Activated T-helper 1 cell treated with anti-CD3 and anti-CD28 coated beads, Interleukin-12 subunit alpha, Interleukin-12 subunit beta, Interleukin-2, Interleukin-4 antibody, amounts not matched to agents 30 ng/mL and 10 ng/mL and 1 ng/mL, durations not matched to agents 14 hours and 24 hours and 36 hours (primary cell): ENCODE measurements at regions not wholly inside any gene's neighbourhood (a gene's known extent, or its start where the extent isn't known, plus 50 kb on each side); places are given as distances from the start of the nearest gene placed in this dataset.

ENCODE experiments used
- DNase-seq: peaks from one replicate; pipeline ENCODE4 v3.0.0; 2021; ENCODE audit warnings: low spot score
- H3K27ac Mint-ChIP-seq: one replicate; pipeline ENCODE4 v1.8.0; 2021; ENCODE audit warnings: mild to moderate bottlenecking, mixed read lengths
- H3K27me3 Mint-ChIP-seq: one replicate; pipeline ENCODE4 v1.8.0; 2022; ENCODE audit warnings: mild to moderate bottlenecking, moderate library complexity, mixed read lengths; ENCODE audit not compliant: insufficient read depth
- H3K36me3 Mint-ChIP-seq: one replicate; pipeline ENCODE4 v1.8.0; 2021; ENCODE audit warnings: low read depth, mixed read lengths
- H3K4me1 Mint-ChIP-seq: one replicate; pipeline ENCODE4 v1.8.0; 2021; ENCODE audit warnings: low read depth, mixed read lengths
- H3K4me3 Mint-ChIP-seq: one replicate; pipeline ENCODE4 v1.8.0; 2021; ENCODE audit warnings: mild to moderate bottlenecking, moderate library complexity, mixed read lengths
- H3K9me3 Mint-ChIP-seq: one replicate; pipeline ENCODE4 v1.8.0; 2021; ENCODE audit warnings: mixed read lengths
- intact Hi-C: fragments of 100-400 bp; cut with micrococcal nuclease; formaldehyde crosslinking; loops from one replicate; pipeline ENCODE4 v1.15.1; 2024

DNA sequence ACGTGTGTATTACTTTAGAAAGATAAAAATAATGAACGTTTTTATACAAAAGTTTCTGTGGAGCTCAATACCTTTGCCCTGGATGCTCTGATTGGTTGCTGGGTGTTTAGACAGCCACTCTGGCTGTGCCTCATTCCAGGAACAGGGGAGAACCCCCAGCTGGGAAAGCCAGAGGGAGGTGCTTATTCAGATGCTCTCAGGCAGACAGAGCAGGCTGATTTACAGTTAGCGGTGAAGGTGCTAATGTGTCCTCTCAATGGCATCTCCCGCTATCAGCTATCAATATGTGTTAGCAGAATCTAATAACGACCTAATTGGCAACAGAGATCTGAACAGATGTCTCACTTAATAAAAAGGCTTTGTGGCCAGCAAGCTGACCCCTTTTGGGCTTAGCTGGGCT, 402.3 kb downstream of the NUAK1 start:
- Mint-ChIP-seq H3K4me3 (no peak overlapping the region), H3K4me1 (no peaks in the 10 kb centered on the region), H3K27me3 (peaks cover 2% of the 10 kb centered on the region), H3K9me3 (no peaks in the 10 kb centered on the region), H3K27ac (no peak overlapping the region), H3K36me3 (no peaks in the 10 kb centered on the region)
- intact Hi-C loops, result no loop called here
- no peak for DNase-seq

DNA sequence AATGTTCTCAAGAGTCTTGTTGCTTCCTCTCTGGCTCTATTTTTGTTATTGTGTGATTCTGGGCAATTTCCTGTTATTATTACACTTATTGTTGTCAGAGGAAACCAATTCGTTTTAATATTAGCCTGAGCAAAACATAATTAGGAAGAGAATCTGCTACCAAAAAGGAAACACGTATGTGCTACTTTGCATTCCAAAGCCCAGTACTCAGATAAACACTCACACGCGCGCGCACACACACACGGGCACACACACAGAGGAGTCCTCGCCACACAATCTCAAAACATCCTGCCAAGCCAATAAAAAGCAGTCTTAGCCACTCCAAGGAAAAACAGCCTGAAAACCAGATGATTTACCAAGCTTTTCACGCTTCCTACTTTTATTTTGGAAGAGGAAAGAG, 400.7 kb downstream of the NUAK1 start:
- Mint-ChIP-seq H3K9me3 (no peaks in the 10 kb centered on the region), H3K4me1 (no peaks in the 10 kb centered on the region), H3K4me3 (no peak overlapping the region), H3K27me3 (peaks cover 2% of the 10 kb centered on the region), H3K36me3 (no peaks in the 10 kb centered on the region), H3K27ac (no peak overlapping the region)
- intact Hi-C loops, result no loop called here
- DNase-seq, result no peak

DNA sequence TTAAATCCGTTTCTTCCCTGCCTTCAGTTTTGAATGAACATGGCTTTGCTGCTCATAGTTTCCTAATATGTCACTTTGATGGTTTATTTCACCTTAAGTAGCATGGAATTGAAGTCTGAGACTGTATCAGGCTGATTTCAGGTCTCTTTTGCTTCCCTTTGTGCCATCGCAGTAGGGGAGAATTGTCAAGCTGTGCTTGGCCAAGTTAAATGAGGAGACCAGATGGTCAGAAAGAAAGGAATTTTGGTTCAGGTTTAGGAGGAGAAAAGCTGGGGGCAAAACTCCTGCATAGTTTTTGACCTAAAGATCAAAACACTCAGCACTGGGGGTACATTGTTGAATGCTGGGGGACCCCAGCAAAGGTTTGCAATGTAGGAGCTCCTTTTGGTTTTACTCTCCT, 398.4 kb downstream of the NUAK1 start:
- no peak for DNase-seq
- Mint-ChIP-seq H3K4me1 (no peaks in the 10 kb centered on the region), H3K27me3 (no peaks in the 10 kb centered on the region), H3K36me3 (no peaks in the 10 kb centered on the region), H3K9me3 (no peaks in the 10 kb centered on the region), H3K4me3 (no peak overlapping the region), H3K27ac (no peak overlapping the region)
- intact Hi-C loops, result no loop called here

DNA sequence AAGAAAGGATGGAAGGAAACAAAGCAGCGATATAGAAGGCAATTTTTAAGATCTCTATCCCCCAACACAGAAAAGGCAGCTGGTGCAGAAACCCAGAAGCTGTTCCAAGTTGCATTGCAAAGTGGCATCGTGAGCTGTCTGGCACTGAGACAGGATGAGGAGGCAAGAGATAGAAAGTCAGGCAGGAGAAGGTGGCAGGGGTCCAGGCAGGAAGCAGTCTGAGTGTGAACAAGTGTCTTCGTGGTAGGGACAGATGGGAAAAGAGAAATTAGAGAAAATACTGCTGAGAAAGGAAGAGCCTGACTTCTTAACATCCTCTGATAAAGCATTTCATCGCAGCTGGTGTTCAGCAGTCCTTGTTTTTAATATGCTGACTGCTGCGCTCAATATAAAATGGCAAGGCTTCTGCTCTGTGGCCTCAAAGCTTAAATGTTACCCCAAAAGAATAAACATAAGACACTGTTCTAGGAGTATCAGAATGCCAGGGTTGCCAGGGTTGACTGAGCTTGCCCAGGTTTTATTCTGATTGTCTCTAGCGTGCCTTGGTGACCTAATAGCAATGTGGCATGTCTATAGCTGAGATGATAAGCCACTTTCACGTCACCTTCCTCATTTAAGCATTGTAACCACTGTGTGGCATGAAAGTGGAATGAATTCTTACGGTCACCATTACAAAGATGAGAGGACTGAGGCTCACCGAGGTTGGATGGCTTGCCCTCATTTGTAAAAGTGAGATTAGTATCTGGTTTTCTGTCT, 397.6 kb downstream of the NUAK1 start:
- Mint-ChIP-seq H3K27me3 (no peaks in the 10 kb centered on the region), H3K27ac (no peak overlapping the region), H3K4me1 (no peaks in the 10 kb centered on the region), H3K9me3 (no peaks in the 10 kb centered on the region), H3K4me3 (no peak overlapping the region), H3K36me3 (no peaks in the 10 kb centered on the region)
- intact Hi-C loops, result no loop called here
- no peak for DNase-seq

DNA sequence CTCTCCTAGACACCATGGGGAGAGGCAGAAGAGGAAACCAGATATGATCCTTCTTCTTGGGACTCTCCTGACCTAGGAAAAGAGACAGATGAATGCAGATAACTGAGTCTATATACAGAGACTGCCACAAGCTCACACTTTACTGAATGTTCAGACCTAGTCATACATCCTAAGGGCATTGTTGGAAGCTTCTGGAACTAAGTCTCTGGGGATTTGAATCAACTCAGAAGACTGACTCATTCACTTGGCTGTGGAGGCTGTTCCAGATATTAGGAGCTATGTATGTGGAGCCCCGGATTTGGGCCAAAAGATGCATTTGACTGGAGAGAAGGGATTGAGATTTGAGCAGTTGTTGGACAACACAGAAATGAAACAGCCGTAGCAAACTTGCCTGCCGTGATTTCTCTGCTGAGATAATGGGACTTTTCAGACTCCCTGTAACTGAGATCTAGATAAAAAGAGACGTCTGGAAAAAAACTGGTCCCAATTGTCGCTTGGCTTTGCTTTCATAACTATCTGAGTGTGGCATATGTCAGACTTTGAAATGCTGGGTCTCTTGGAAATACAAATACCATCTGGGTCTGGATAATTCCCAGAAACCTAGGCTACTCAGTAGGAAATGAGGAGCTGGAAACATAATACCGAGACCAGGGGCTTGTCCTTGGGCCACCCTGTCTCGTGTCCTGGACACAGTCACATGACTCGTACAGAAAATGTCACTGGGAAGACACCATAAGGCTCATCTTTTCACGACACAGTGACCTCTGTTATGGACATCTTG, 396.8 kb downstream of the NUAK1 start:
- intact Hi-C loops, result no loop called here

DNA sequence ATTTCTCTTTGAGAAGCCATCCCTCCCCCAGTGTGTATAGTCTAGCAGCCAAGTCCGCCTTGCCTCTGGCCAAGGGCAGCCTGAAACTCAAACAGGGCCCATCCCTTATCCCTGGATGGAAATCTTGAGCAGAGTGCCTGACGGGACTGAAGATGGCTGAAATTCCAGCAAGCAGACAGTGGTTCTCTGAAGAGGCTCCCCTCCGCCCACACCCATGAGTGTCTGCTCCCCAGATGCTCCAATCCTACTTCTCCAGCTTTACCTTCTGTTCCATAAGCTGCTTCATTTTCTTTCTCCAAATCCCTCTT, 396.2 kb downstream of the NUAK1 start:
- no peak for DNase-seq
- H3K27ac Mint-ChIP-seq, result no peak overlapping the region
- H3K36me3 Mint-ChIP-seq, result no peaks in the 10 kb centered on the region
- no peaks in the 10 kb centered on the region for H3K9me3 Mint-ChIP-seq
- H3K4me3 Mint-ChIP-seq, result no peak overlapping the region
- H3K27me3 Mint-ChIP-seq, result no peaks in the 10 kb centered on the region
- intact Hi-C loops, result no loop called here
- H3K4me1 Mint-ChIP-seq, result no peaks in the 10 kb centered on the region

More for the DNA sequence above, 396.8 kb downstream of the NUAK1 start:
- Mint-ChIP-seq H3K4me3 (no peak overlapping the region), H3K9me3 (no peaks in the 10 kb centered on the region), H3K27ac (no peak overlapping the region), H3K4me1 (no peaks in the 10 kb centered on the region), H3K27me3 (no peaks in the 10 kb centered on the region), H3K36me3 (no peaks in the 10 kb centered on the region)
- no peak for DNase-seq

DNA sequence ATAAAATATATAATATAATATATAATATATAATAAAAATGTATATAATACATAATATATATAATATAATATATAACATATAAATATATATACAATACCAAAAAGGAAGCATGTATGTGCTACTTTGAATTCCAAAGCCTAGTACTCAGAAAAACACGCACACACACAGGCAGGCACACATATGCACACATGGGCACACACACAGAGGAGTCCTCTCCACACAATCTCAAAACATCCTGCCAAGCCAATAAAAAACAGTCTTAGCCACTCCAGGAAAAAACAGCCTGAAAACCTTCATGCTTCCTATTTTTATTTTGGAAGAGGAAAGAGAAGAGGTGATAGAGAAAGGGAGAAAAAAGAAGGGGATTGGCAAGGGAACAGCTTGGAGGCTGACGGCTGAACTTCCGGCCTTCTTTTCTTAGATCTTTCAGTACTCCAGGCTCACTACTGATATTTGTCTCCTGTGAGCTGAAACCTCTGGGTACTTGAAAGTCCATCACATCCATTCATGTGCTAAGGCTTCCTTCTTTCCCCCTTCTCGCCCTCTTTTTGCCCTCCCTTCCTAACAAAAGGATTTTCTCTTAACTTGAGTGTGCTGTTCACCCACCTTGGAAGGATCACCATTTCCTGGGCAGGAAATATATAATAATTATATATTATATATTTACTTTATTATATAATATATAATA, 394.2 kb downstream of the NUAK1 start:
- Mint-ChIP-seq H3K9me3 (no peaks in the 10 kb centered on the region), H3K27me3 (no peaks in the 10 kb centered on the region), H3K4me3 (no peak overlapping the region), H3K27ac (no peak overlapping the region), H3K4me1 (no peaks in the 10 kb centered on the region), H3K36me3 (no peaks in the 10 kb centered on the region)
- intact Hi-C loops, result no loop called here
- no peak for DNase-seq

DNA sequence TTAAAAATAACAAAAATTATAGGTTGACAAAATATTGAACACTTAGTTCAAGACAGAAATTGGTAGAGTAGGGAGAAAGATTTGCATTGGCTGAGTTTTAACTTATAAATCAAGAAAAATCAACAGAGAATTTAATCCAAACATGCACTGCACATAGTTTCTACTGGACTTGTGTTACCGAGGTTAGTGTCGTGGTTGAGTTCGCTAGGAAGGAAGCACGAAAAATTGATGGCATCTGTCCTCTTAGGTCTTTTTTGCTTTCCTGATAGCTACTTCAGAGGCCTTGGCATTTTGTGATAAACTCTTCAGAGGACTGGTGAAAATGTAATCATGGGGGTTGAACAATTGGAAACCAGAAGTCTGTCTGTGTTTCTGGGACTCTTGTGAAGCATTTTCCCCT, 392.9 kb downstream of the NUAK1 start:
- H3K27ac Mint-ChIP-seq, result no peak overlapping the region
- DNase-seq, result no peak
- no peaks in the 10 kb centered on the region for H3K9me3 Mint-ChIP-seq
- intact Hi-C loops, result no loop called here
- no peaks in the 10 kb centered on the region for H3K27me3 Mint-ChIP-seq
- no peaks in the 10 kb centered on the region for H3K36me3 Mint-ChIP-seq
- H3K4me1 Mint-ChIP-seq, result no peaks in the 10 kb centered on the region
- no peak overlapping the region for H3K4me3 Mint-ChIP-seq

DNA sequence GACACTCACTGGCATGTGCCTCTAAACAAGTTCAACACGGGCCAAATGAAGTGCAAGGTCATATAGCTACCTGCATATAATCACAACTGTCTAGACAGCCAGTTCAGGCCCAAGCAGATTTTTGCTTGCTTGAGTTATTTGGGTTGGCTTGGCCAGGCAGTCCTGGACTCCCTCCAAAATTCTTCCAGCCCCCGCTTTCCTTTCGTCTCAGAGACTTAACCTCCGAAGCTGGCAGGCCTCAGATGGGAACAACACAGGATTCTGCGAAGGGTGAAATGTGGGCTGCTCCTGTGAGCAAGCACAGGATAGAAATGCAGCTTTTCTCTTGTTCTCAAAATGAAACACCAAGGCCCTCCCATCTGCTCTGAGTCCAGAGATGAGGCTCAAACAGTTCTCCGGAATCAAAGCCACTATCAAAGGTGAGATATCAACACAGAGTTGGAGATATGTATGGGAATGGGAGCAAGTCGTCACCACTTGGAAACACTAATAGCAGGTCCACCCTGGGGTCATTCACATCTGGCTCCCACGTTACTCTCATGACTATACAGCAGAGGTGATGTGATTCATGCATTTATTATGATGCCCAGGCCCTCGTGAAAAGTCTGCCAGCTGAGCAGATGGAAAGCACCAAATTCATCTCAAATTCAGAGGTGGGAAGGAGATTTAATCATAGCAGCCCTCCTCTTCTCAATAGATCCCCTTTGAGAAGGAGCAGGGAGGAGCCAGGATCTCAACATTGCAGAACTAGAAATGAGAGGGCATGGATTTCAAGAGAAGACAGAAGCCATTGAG, 389.8 kb downstream of the NUAK1 start:
- Mint-ChIP-seq H3K4me3 (no peak overlapping the region), H3K27me3 (no peaks in the 10 kb centered on the region), H3K36me3 (no peaks in the 10 kb centered on the region), H3K27ac (no peak overlapping the region), H3K9me3 (no peaks in the 10 kb centered on the region), H3K4me1 (no peaks in the 10 kb centered on the region)
- intact Hi-C loops, result no loop called here
- no peak for DNase-seq

DNA sequence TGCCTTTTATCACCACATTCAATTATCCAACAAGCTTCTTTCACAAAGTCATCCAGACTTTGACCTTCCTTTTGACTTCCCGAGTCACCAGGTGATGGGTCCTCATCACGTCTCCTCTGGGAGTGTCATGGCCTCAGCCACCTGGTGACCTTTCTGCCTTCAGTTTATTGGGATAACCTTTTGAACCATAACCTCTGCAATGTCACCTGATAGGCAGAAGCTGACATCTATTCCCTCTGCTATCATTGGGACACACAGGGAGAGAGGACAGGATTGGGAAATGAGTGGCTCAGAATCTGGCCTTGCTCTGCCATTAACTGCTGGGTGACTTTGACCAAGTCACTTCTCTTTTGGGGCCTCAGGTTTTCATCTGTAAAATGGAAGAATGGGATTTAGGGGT, 388.7 kb downstream of the NUAK1 start:
- Mint-ChIP-seq H3K27ac (no peak overlapping the region), H3K36me3 (no peaks in the 10 kb centered on the region), H3K4me1 (no peaks in the 10 kb centered on the region), H3K9me3 (no peaks in the 10 kb centered on the region), H3K4me3 (no peak overlapping the region), H3K27me3 (no peaks in the 10 kb centered on the region)
- intact Hi-C loops, result no loop called here
- no peak for DNase-seq

DNA sequence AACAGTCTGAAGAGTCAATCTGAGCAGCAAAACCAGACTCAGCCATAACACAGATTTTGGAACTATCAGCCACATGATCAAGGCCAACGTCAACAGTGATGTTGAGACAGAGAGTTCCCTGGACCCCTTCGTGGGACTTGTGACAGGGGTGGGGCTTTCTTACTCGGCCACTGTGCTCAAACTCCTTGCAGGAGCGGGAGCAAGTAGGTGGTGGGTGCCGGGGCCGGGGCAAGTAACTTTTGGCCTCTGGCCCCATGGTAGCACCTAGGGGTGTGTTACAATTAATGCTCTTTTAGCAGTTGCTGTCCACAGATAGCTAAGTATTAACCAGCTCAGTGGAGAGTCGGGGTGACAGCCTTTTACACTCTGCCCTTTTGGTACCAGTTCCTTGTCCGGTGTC, 384.4 kb downstream of the NUAK1 start:
- intact Hi-C loops, result no loop called here
- no peaks in the 10 kb centered on the region for H3K36me3 Mint-ChIP-seq
- DNase-seq, result no peak

DNA sequence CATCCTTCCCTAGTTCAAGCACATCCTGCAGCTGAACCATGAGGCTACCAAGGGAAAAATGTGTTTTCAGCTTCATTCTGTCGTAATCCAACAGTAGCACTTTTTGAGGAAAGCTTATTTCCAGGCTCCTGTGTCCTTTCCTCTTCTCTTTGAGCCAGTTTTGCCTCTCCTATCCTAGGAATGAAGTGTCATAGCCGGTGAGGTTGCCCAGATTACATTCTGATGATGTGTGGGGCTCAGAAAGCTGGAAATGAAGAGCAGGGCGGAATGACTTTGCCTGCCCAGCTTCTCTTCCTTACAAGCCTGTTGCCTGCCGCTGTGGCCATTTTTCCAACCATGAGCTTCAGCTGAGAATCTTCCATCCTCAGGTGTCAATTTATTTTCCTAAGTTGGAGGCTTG, 381.8 kb downstream of the NUAK1 start:
- Mint-ChIP-seq H3K27me3 (no peaks in the 10 kb centered on the region), H3K27ac (no peak overlapping the region), H3K9me3 (no peaks in the 10 kb centered on the region), H3K4me1 (no peaks in the 10 kb centered on the region), H3K36me3 (no peaks in the 10 kb centered on the region), H3K4me3 (no peak overlapping the region)
- no peak for DNase-seq
- intact Hi-C loops, result no loop called here

More for the DNA sequence above, 384.4 kb downstream of the NUAK1 start:
- Mint-ChIP-seq H3K9me3 (no peaks in the 10 kb centered on the region), H3K4me1 (no peaks in the 10 kb centered on the region), H3K4me3 (no peak overlapping the region), H3K27me3 (no peaks in the 10 kb centered on the region), H3K27ac (no peak overlapping the region)

DNA sequence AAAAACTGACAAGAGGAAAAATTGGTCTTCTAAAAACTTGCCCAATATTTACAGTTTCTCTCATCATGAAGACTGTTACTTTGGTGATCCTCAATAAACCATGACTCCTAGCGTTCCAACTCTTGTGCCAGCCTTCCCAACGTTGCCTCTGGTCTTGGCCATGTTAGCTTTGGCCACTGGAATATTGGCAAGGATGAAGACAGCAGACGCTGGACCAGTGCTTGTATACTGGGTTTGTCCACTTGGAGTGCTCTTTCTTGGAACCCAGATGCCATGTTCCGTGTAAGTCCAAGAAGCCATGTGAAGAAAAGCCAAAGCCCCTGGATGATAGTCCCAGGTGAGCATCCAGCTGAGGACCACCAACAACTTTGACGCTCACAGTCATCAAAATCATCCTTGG, 379.6 kb downstream of the NUAK1 start:
- peaks cover 2% of the 10 kb centered on the region for H3K27me3 Mint-ChIP-seq
- no peak for DNase-seq
- H3K4me1 Mint-ChIP-seq, result no peaks in the 10 kb centered on the region
- no peak overlapping the region for H3K27ac Mint-ChIP-seq
- H3K4me3 Mint-ChIP-seq, result no peak overlapping the region
- no peaks in the 10 kb centered on the region for H3K36me3 Mint-ChIP-seq
- intact Hi-C loops, result no loop called here
- no peaks in the 10 kb centered on the region for H3K9me3 Mint-ChIP-seq
